Kidney (tissue), 13 donors: ENCODE measurements at regions not wholly inside any gene's neighbourhood (a gene's known extent, or its start where the extent isn't known, plus 50 kb on each side); places are given as distances from the start of the nearest gene placed in this dataset.
"Not testable (repeated sequence)": the region's sequence is repeated elsewhere in the genome, so short reads cannot be mapped to it uniquely, and the experiment has no call there.

Experiments used
- DNase-seq, 5 donors: peaks; one replicate each; pipeline ENCODE4 v3.0.0-alpha.2; 2013 to 2020
- FAIRE-seq: peaks from 2 replicates; lab custom pipeline; 2012; peaks lifted over from hg19 to GRCh38; lab: Jason Lieb, UNC
- H3K27ac ChIP-seq, 2 donors: one replicate each; pipeline ENCODE4 v1.7.0; 2013; ENCODE audit warnings: low read depth in 2 of 2, low read length in 2 of 2, inconsistent platforms in 1 of 2
- H3K27me3 ChIP-seq: one replicate; pipeline ENCODE4 v1.7.1; 2013; ENCODE audit warnings: low read length, inconsistent platforms; ENCODE audit not compliant: control insufficient read depth, insufficient read depth
- H3K36me3 ChIP-seq, 3 donors: one replicate each; pipeline versions ENCODE4 v1.7.0 to v1.7.1; 2013; ENCODE audit warnings: low read length in 3 of 3, control low read depth in 1 of 3, inconsistent platforms in 1 of 3; ENCODE audit not compliant: insufficient read depth in 3 of 3, control insufficient read depth in 2 of 3
- H3K4me1 ChIP-seq, 3 donors: one replicate each; pipeline versions ENCODE4 v1.7.0 to v1.7.1; 2013; ENCODE audit warnings: low read length in 3 of 3, inconsistent platforms in 1 of 3, low read depth in 1 of 3; ENCODE audit not compliant: control insufficient read depth in 2 of 3, insufficient read depth in 2 of 3
- H3K4me3 ChIP-seq, 3 donors: one replicate each; pipeline versions ENCODE4 v1.7.0 to v1.8.1; 2013; ENCODE audit warnings: low read length in 3 of 3, control low read depth in 1 of 3, inconsistent platforms in 1 of 3
- H3K9ac ChIP-seq, 3 donors: one replicate each; pipeline versions ENCODE4 v1.7.0 to v1.7.1; 2013; ENCODE audit warnings: low read length in 3 of 3, control low read depth in 1 of 3, inconsistent platforms in 1 of 3
- H3K9me3 ChIP-seq, 3 donors: one replicate each; pipeline versions ENCODE4 v1.7.0 to v1.7.1; 2013; ENCODE audit warnings: low read length in 3 of 3, control low read depth in 1 of 3, inconsistent platforms in 1 of 3; ENCODE audit not compliant: control insufficient read depth in 2 of 3, insufficient read depth in 1 of 3
- intact Hi-C: fragments of 100-400 bp; cut with DNase I; formaldehyde crosslinking; loops from one replicate; pipeline ENCODE4 v1.11.1; 2022
- TF ChIP-seq, protein P1 (sequence below): IDR thresholded peaks from 3 replicates; pipeline ENCODE4 v1.5.1; 2012; ENCODE audit warnings: mild to moderate bottlenecking, moderate library complexity, borderline replicate concordance; ENCODE audit not compliant: insufficient read depth; ENCODE audit errors: extremely low read depth
- donor health status: control.
- donor health status: control.
- donor health status: control.
- donor health status: control.
- donor health status: control.
- donor health status: DM: yes; HTN: yes; CAD: no.
- donor health status: Normal renal cell carcinoma (clear cell type).

DNA sequence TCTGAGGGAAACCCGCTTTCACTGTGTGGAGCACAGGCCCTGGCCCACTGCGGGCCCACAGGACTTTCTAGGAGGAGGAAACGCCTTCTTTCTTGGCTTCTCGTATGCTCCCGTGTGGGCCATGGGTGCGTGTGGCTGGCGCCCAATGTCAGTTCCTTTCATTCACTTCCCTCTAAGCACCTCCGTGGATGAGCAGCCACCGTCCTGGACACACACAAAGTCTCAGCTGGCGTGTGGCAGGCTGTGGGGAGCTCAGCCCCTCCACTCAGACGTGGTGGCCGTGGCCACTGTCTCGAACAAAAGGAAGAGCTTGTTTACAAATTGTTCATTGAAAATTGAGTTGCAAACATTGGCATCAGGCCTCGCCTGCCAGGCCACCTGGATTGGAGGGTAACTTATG, 240.0 kb upstream of the SGCG start:
- no peak overlapping the region for H3K27ac ChIP-seq
- FAIRE-seq (no peak), DNase-seq (peak in 1 of 5 donors; percentile 46)
- no peaks in the 10 kb centered on the region for H3K4me1 ChIP-seq
- H3K4me3 ChIP-seq, result no peak overlapping the region
- H3K9ac ChIP-seq, result no peak overlapping the region
- no peaks in the 10 kb centered on the region for H3K9me3 ChIP-seq
- no peaks in the 10 kb centered on the region for H3K27me3 ChIP-seq
- TF ChIP-seq, protein P1, sequence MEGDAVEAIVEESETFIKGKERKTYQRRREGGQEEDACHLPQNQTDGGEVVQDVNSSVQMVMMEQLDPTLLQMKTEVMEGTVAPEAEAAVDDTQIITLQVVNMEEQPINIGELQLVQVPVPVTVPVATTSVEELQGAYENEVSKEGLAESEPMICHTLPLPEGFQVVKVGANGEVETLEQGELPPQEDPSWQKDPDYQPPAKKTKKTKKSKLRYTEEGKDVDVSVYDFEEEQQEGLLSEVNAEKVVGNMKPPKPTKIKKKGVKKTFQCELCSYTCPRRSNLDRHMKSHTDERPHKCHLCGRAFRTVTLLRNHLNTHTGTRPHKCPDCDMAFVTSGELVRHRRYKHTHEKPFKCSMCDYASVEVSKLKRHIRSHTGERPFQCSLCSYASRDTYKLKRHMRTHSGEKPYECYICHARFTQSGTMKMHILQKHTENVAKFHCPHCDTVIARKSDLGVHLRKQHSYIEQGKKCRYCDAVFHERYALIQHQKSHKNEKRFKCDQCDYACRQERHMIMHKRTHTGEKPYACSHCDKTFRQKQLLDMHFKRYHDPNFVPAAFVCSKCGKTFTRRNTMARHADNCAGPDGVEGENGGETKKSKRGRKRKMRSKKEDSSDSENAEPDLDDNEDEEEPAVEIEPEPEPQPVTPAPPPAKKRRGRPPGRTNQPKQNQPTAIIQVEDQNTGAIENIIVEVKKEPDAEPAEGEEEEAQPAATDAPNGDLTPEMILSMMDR, result no peak
- intact Hi-C loops, result no loop called here
- no peaks in the 10 kb centered on the region for H3K36me3 ChIP-seq

DNA sequence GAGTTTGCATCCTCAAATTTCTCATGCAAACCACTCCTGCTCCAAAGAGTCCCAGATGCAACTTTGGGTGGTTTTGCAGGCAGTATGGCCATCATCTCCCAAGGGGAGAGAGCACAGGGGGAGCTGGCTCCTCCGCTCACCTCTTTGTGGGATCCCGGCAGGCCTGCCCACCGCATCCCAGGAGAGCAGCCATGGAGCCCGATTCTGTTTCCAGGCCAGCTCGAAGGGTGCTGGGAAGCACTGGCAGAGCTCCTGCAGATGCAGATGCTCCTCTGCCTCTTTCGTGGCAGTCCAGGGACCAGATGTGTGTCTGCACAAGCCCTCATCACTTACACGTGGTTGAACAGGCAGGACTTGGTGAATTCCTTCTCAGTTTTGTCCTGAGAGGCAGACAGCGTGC, 239.3 kb upstream of the SGCG start:
- peak in 1 of 5 donors; percentile 52 for DNase-seq
- FAIRE-seq, H3K9ac ChIP-seq, H3K27ac ChIP-seq, H3K4me3 ChIP-seq, intact Hi-C loops, H3K9me3 ChIP-seq, H3K27me3 ChIP-seq, H3K4me1 ChIP-seq, H3K36me3 ChIP-seq: not testable (repeated sequence)

DNA sequence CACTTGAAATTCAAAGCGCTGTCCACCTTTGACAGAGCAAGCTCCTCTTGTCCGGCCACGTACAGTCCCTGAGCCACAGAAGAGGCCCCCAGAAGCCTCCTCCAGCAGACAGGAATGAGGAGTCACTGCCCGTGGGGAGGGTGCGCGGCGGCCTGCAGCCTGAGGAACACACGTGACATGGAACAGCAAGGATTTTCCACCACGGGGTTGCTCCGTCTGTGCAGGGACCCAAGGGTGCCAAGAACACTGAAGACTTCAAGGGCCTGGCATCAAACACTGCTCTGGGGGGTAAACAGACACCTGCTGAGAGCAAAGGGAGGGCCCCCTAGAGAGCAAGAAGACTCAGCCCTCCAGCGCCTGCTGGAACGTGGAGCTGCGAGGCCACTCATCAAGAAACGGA, 237.9 kb upstream of the SGCG start:
- H3K27me3 ChIP-seq, intact Hi-C loops, H3K27ac ChIP-seq, H3K36me3 ChIP-seq, FAIRE-seq, H3K9me3 ChIP-seq, H3K4me3 ChIP-seq, H3K4me1 ChIP-seq, H3K9ac ChIP-seq: not testable (repeated sequence)
- DNase-seq, result peak in 1 of 5 donors; percentile 44

DNA sequence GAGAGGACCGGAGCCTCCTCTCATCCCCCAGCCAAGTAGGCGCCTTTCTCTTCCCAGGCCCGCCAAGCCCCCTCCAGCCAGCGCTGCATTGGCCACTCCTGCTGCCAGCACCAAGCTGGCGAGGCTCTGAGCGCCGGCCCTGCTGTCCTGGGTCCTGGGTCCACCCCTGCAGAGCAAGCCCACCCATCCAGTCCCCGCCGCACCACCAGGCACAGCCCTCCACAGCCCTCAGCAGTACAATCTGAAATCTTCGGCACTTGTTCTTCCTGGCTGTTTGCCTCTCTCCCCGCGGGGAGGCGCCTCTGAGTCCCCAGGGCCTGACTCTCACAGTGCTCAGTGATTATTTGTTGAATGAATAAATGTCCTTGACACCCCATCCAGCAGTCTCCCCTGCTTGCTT, 236.4 kb upstream of the SGCG start:
- Histone ChIP-seq H3K9ac (no peak overlapping the region), H3K36me3 (no peaks in the 10 kb centered on the region), H3K4me3 (no peak overlapping the region), H3K27ac (no peak overlapping the region), H3K4me1 (no peaks in the 10 kb centered on the region), H3K27me3 (no peaks in the 10 kb centered on the region), H3K9me3 (no peaks in the 10 kb centered on the region)
- intact Hi-C loops, result no loop called here
- DNase-seq (peak in 1 of 5 donors; percentile 63), FAIRE-seq (no peak)
- TF ChIP-seq, protein P1, result no peak
